CD4-positive, alpha-beta T cell treated with Interleukin-6 at 100 ng/mL for 8 hours (primary cell): ENCODE measurements at regions not wholly inside any gene's neighbourhood (a gene's known extent, or its start where the extent isn't known, plus 50 kb on each side); places are given as distances from the start of the nearest gene placed in this dataset.

Source experiments
- DNase-seq: peaks from one replicate; pipeline ENCODE4 v3.0.0-alpha.2; 2020; ENCODE audit warnings: mixed read lengths, low spot score

- DNase-seq, result no peak
Observed at GRCh38 chr11:95585069-95585751, 204.4 kb downstream of the FAM76B start.

- no peak for DNase-seq
Observed at GRCh38 chr11:95584589-95584988, 205.0 kb downstream of the FAM76B start.

- DNase-seq, result no peak
Observed at GRCh38 chr11:95584180-95584579, 205.4 kb downstream of the FAM76B start.

GRCh38 chr11:95577716-95578460 is 211.7 kb downstream of the FAM76B start:
- DNase-seq, result no peak

- DNase-seq, result no peak
Observed at GRCh38 chr11:95576146-95576845, 213.3 kb downstream of the FAM76B start.

- no peak for DNase-seq
Observed at GRCh38 chr11:95575517-95575916, 214.1 kb downstream of the FAM76B start.

GRCh38 chr11:95571718-95572260 is 217.8 kb downstream of the FAM76B start:
- DNase-seq, result no peak

GRCh38 chr11:95570845-95571244 is 218.7 kb downstream of the FAM76B start:
- DNase-seq, result no peak

GRCh38 chr11:95569207-95569606 is 220.4 kb downstream of the FAM76B start:
- DNase-seq, result no peak

GRCh38 chr11:95568281-95568680 is 221.3 kb downstream of the FAM76B start:
- no peak for DNase-seq

GRCh38 chr11:95567685-95568084 is 221.9 kb downstream of the FAM76B start:
- DNase-seq, result no peak

- no peak for DNase-seq
Observed at GRCh38 chr11:95566211-95566610, 223.4 kb downstream of the FAM76B start.

GRCh38 chr11:95565724-95566141 is 223.8 kb downstream of the FAM76B start:
- no peak for DNase-seq

GRCh38 chr11:95563859-95564258 is 225.7 kb downstream of the FAM76B start:
- DNase-seq, result no peak

- no peak for DNase-seq
Observed at GRCh38 chr11:95563173-95563572, 226.4 kb downstream of the FAM76B start.

- DNase-seq, result no peak
Observed at GRCh38 chr11:95562196-95562921, 227.2 kb downstream of the FAM76B start.

- DNase-seq, result no peak
Observed at GRCh38 chr11:95559899-95560298, 229.7 kb downstream of the FAM76B start.

GRCh38 chr11:95557376-95557775 is 232.2 kb downstream of the FAM76B start:
- DNase-seq, result no peak

- DNase-seq, result no peak
Observed at GRCh38 chr11:95556342-95557163, 233.0 kb downstream of the FAM76B start.

- DNase-seq, result no peak
Observed at GRCh38 chr11:95556011-95556341, 233.6 kb downstream of the FAM76B start.

GRCh38 chr11:95554911-95555310 is 234.7 kb downstream of the FAM76B start:
- no peak for DNase-seq
